GM12864 (cell line): ENCODE measurements at regions not wholly inside any gene's neighbourhood (a gene's known extent, or its start where the extent isn't known, plus 50 kb on each side); places are given as distances from the start of the nearest gene placed in this dataset.
A peak's percentile ranks its signal among the peaks of the same experiment; 100 is the strongest.

ENCODE experiments used
- DNase-seq: peaks from one replicate; pipeline ENCODE4 v3.0.0-alpha.2; 2011; ENCODE audit warnings: low read depth
- H3K4me3 ChIP-seq: 2 replicates; pipeline ENCODE4 v1.5.1; 2011; ENCODE audit warnings: mild to moderate bottlenecking, low read depth, low read length, control low read depth
- CTCF ChIP-seq: IDR thresholded peaks from 2 replicates; pipeline ENCODE4 v1.5.1; 2011; ENCODE audit warnings: low read depth, mild to moderate bottlenecking, moderate library complexity, low read length, control low read depth, inconsistent platforms; ENCODE audit errors: missing control alignments

- no peak overlapping the region for H3K4me3 ChIP-seq
- DNase-seq, result no peak
- no peak for TF ChIP-seq CTCF
These were observed 210.8 kb upstream of the TEX13C start for GRCh38 chrX:125108921-125109320.

GRCh38 chrX:125131164-125131563 is 188.5 kb upstream of the TEX13C start:
- no peak for TF ChIP-seq CTCF
- no peak for DNase-seq
- H3K4me3 ChIP-seq, result no peak overlapping the region

GRCh38 chrX:125132274-125132673 is 187.4 kb upstream of the TEX13C start:
- no peak for DNase-seq
- H3K4me3 ChIP-seq, result no peak overlapping the region
- peak; percentile 39 for TF ChIP-seq CTCF

GRCh38 chrX:125137521-125137920 is 182.2 kb upstream of the TEX13C start:
- no peak for DNase-seq
- H3K4me3 ChIP-seq, result no peak overlapping the region
- no peak for TF ChIP-seq CTCF

- no peak overlapping the region for H3K4me3 ChIP-seq
- TF ChIP-seq CTCF, result no peak
- DNase-seq, result no peak
These were observed 169.4 kb upstream of the TEX13C start for GRCh38 chrX:125150231-125150630.

GRCh38 chrX:125151146-125151545 is 168.5 kb upstream of the TEX13C start:
- no peak for DNase-seq
- H3K4me3 ChIP-seq, result no peak overlapping the region

GRCh38 chrX:125152011-125152410 is 167.7 kb upstream of the TEX13C start:
- no peak for TF ChIP-seq CTCF
- no peak overlapping the region for H3K4me3 ChIP-seq
- no peak for DNase-seq

More at GRCh38 chrX:125151146-125151545, 168.5 kb upstream of the TEX13C start:
- TF ChIP-seq CTCF, result no peak
